Right lobe of liver (tissue), 4 donors: ENCODE measurements at regions not wholly inside any gene's neighbourhood (a gene's known extent, or its start where the extent isn't known, plus 50 kb on each side); places are given as distances from the start of the nearest gene placed in this dataset.

Experiments used
- POLR2A ChIP-seq: fragments of 450-650 bp; IDR thresholded peaks from one replicate; pipeline ENCODE4 v1.6.1; 2017; ENCODE audit warnings: antibody characterized with exemption, mild to moderate bottlenecking
- TF ChIP-seq, protein P1 (sequence below), 4 donors: fragments of 200-600 bp in 3 of 4; fragments of 450-650 bp in 1 of 4; IDR thresholded peaks; one replicate each; pipeline versions ENCODE4 v1.5.1 to v1.8.0; 2016 to 2022; ENCODE audit warnings: antibody characterized with exemption in 4 of 4, mild to moderate bottlenecking in 2 of 4
- donor health status: DM: no; HTN: no; CAD: no.
- donor health status: DM: no; HTN: no; CAD: no.
- donor health status: DM: no; HTN: yes; CAD: no.

DNA sequence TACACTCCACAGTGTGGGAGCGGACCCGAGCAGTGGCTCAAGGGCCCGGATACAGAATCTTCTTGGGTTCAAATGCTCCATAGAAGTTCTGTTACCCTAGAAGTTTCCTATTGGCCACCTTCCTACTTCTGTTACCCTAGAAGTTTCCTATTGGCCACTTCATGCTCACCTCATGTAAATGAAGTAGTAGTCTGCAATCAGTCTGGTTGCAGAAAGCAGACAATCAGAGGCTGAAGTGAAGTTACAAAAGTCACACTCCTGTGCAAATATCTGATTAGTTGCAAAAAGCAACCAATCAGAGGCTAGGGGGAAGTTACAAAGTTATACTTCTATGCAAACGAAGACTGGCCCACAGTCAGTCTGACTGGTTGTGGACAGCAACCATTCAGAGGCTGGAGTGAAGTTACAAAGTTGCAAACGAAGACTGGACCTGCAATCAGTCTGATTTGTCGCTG, 77.8 kb upstream of the CPNE8 start:
- TF ChIP-seq, protein P1, sequence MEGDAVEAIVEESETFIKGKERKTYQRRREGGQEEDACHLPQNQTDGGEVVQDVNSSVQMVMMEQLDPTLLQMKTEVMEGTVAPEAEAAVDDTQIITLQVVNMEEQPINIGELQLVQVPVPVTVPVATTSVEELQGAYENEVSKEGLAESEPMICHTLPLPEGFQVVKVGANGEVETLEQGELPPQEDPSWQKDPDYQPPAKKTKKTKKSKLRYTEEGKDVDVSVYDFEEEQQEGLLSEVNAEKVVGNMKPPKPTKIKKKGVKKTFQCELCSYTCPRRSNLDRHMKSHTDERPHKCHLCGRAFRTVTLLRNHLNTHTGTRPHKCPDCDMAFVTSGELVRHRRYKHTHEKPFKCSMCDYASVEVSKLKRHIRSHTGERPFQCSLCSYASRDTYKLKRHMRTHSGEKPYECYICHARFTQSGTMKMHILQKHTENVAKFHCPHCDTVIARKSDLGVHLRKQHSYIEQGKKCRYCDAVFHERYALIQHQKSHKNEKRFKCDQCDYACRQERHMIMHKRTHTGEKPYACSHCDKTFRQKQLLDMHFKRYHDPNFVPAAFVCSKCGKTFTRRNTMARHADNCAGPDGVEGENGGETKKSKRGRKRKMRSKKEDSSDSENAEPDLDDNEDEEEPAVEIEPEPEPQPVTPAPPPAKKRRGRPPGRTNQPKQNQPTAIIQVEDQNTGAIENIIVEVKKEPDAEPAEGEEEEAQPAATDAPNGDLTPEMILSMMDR (IDR thresholded peaks at IDR 0.05) = no peak
- no peak for TF ChIP-seq POLR2A
